CD4-positive, alpha-beta T cell treated with Interleukin-6 at 100 ng/mL for 8 hours (primary cell): ENCODE measurements at regions not wholly inside any gene's neighbourhood (a gene's known extent, or its start where the extent isn't known, plus 50 kb on each side); places are given as distances from the start of the nearest gene placed in this dataset.
A peak's percentile ranks its signal among the peaks of the same experiment; 100 is the strongest.
"Not testable (repeated sequence)": the region's sequence is repeated elsewhere in the genome, so short reads cannot be mapped to it uniquely, and the experiment has no call there.

Experiments
- DNase-seq: peaks from one replicate; pipeline ENCODE4 v3.0.0-alpha.2; 2020; ENCODE audit warnings: mixed read lengths, low spot score

DNA sequence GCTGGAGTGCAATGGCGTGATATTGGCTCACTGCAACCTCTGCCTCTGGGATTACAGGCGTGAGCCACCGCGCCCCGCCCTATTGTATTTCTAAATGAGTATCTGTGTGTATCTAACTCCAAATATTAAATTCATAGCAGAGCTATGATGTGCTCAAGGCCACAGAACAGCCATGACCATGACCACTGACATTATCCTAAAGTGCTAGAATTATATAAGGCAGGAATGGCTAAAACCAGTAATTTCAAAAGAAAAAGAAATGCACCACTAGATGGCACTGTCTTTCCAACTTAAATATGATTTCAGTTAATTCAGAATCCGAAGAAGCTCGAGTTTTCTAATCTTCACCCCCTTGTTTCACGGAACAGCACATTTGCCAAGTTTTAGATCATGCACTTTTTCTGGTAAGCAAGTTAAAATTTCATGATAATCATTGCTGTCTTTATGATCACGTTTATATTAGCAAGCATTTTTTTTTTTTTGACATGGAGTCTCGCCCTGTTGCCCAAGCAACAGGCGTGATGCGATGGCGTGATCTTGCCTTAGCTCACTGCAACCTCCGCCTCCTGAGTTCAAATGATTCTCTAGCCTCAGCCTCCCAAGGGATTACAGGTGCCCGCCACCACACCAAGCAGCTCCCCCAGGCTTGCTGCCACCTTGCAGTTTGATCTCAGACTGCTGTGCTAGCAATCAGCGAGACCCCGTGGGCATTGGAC is 65.3 kb downstream of the OR13A1 start:
- peak; percentile 52 for DNase-seq

DNA sequence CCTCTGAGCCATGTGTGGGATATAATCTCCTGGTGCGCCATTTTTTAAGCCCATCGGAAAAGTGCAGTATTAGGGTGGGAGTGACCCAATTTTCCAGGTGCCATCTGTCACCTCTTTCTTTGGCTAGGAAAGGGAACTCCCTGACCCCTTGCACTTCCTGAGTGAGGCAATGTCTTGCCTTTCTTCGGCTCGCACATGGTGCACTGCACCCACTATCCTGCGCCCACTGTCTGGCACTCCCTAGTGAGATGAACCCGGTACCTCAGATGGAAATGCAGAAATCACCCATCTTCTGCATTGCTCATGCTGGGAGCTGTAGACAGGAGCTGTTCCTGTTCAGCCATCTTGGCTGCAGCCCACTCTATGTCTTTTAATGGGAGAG is 64.7 kb downstream of the OR13A1 start:
- DNase-seq = not testable (repeated sequence)
